ENCODE measurements at regions not wholly inside any gene's neighbourhood (a gene's known extent, or its start where the extent isn't known, plus 50 kb on each side); places are given as distances from the start of the nearest gene placed in this dataset.
"Not testable (repeated sequence)": the region's sequence is repeated elsewhere in the genome, so short reads cannot be mapped to it uniquely, and the experiment has no call there.

DNA sequence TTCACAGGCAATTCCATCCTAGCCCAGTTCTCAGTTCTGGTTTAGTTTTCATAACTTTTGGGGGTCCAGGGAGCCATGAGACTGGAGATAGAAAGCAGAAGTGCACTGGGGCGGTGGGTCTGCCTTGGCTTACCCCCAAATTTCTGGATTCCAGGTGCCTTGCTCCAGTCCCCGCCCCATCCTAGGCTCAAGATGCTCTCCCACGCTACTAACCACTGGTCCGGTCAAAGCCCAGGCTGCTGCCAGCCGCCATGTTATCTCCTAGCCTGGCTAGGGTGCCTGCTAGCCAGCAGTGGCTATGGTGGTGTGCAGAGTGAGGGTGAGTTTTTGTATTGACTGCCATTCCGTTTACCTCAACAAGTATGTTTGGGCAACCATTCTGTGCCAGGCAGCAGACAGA lies 107.6 kb upstream of the FOXD4L5 start:
- DNase-seq, result not testable (repeated sequence)

GRCh38 chr9:65389710-65390109 lies 104.7 kb upstream of the FOXD4L5 start:
- DNase-seq, result not testable (repeated sequence)

DNA sequence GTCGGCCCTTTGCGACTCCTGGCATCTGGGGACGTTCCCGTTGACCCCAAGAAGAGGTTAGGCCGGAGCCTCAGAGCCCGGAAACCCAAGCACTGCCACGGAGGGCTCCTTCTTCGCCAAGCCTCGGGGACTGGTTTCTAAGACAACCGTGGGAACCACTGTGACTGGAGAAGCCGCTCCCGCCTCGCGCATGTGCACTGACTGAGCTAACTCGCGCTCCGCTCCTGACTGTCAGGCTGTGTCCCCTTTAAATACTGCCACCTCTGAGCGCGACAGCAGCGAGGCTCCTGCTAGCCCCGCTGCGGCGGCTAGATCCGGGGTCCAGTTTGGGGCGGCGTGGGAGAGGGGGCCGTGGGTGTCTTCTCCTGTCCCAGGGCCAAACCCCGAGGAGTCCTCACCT lies 104.2 kb upstream of the FOXD4L5 start:
- not testable (repeated sequence) for DNase-seq

- DNase-seq, result peak; percentile 78
Measured at GRCh38 chr9:65386699-65387098, 101.7 kb upstream of the FOXD4L5 start.

GRCh38 chr9:65386191-65386590 lies 101.2 kb upstream of the FOXD4L5 start:
- DNase-seq, result not testable (repeated sequence)

GRCh38 chr9:65385655-65386024 lies 100.6 kb upstream of the FOXD4L5 start:
- not testable (repeated sequence) for DNase-seq

- DNase-seq, result not testable (repeated sequence)
Measured at GRCh38 chr9:65384759-65385654, 100.0 kb upstream of the FOXD4L5 start.

- DNase-seq, result not testable (repeated sequence)
Measured at GRCh38 chr9:65384066-65384465, 99.1 kb upstream of the FOXD4L5 start.

DNA sequence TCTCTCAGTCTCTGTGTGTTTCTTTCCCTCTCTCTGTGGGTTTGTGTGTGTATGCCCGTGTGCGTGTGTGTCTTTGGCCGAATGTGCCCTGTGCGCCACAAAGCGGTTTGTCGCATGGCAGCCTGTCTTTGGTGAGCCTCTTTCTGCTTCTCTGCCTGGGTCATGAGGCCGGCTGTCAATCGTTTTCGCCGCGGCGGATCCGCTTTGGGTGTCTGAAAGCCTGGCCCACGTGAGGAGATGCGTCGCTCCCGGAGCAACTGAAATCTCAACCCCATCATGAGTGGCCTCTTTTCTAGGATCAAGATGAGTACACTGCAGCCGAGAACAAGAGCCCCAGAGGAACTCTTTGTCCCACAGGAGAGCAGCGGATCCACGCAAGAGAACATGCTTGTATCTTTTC lies 98.6 kb upstream of the FOXD4L5 start:
- not testable (repeated sequence) for DNase-seq

DNA sequence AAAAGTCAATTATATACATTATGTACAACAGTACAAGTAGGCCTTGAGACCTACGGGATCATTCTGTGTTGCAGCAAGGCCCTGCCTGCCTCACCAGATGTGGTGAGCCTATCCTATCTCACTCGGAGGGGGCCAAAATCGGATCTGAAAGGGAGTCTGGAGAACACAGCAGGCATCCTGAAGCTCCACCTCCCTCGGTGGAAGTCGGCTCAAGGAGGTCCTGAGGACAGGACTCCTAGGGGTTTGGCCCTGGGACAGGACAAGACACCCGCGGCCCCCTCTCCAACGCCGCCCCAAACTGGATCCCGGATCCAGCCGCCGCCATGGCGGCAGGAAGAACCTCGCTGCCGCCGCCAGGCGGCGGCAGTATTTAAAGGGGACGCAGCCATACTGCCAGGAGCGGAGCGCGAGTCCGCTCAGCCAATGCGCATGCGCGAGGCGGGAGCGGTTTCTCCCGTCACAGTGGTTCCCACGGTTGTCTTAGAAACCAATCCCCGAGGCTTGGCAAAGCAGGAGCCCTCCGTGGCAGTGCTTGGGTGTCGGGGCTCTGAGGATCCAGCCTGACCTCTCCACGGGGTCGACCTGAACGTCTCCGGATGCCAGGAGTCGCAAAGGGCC lies 97.8 kb upstream of the FOXD4L5 start:
- not testable (repeated sequence) for DNase-seq

All from fibroblast of skin of right biceps (primary cell).